NCI-H187 (cell line): ENCODE measurements at regions not wholly inside any gene's neighbourhood (a gene's known extent, or its start where the extent isn't known, plus 50 kb on each side); places are given as distances from the start of the nearest gene placed in this dataset.
A peak's percentile ranks its signal among the peaks of the same experiment; 100 is the strongest.

ENCODE experiments used
- DNase-seq, 2 experiments: peaks; one replicate each; lab custom pipeline; 2025; lab: John Stamatoyannopoulos, UW

DNA sequence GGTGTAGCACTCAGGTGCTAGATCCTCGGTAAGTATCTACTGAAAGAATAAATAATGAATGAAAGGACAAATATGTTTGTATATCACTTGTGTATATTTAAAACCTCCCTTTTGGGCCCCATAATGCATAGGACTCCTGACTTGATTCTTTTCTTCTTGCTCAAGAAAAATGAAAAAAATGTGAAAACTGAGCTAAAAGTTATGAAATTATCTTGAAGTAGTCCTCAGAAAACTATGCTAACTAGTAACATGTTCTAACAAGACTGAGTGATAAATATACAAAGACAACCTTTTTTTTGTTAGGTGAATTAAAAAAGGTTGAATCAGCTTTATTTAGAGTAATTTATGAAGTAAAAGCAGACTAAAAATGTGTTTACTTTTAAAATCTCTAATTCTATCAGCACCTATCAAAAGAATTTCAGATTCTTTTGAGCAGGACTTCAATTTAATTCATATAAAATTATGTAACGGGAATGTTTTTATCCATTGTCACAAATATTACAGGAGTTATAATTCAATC, 247.8 kb upstream of the JAG1 start:
- no peak for DNase-seq

GRCh38 chr20:10922506-10922905, 248.7 kb upstream of the JAG1 start:
- no peak for DNase-seq

GRCh38 chr20:10922941-10923340, 249.1 kb upstream of the JAG1 start:
- peak in 1 of 2 experiments; percentile 23 for DNase-seq

DNA sequence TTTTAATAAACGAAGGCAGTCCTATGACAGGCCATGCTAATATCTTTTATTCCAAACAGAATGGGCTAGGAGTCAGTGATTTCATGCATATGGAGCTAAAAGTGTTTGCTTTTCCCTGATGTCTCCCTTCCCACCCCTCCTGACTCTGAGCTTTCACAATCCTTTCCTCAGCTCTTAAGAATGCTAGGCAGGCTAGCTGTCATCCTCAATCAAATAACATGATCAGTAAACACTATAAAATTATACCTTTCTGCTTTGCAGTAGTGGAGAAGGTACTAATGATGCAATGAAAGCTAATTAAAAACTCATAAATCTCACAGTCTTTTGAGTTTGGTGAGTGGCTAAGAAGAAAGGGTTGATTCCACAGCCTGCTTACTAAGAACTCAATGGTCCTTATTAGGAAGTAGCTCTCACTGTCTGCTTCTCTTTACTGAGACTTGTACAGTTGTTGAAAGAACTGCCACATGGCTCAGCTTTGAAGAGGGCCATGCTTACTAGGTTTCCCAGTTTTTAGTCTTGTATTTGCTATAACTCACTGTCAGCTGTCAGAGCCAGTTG, 250.9 kb upstream of the JAG1 start:
- DNase-seq, result peak; percentile 29 to 33

- DNase-seq, result no peak
These were observed 252.0 kb upstream of the JAG1 start for GRCh38 chr20:10925767-10926166.

- DNase-seq, result peak; percentile 69 to 88
These were observed 253.3 kb upstream of the JAG1 start for GRCh38 chr20:10927011-10927583.

DNA sequence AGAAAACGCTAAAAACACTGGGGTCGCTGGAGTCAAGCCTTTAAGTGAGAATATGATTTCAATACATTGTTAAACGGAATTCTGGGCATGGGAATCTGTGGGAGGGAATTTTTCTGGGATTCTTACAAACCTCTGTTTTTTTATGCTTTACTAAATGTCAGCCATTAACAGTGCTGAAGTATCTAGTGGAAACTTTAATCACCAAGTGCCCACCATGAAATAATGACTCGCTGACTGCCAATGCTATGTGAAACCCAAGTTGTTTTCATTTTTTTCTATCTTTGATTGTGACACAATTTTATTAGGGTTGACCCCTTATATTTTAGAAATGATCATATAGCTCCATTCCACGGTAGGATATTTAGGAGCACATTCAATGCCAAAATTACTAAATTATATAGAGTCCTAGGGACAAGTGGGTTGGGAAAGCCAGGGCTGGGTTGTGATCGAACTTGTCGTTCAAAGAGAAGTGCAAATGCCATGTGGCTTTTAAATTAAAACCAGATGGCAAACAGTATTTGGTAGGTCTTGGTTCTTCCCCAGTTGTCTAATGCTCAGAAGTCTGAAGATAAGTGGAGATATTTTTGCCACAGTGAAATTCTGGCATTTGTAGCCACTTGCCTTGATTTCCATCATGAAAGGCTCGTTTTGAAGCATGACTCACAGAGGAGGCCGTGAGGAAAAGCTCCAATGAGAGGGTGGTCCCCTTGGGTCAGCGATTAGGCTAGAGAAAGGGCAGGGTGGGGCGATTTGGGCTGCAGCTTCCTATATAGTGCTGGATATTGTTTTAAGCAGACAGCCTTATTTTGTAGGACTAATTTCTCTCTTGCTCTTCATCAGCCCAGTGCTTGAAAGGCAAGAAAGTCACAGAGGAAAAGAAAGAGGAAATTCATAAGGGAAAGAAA, 254.4 kb upstream of the JAG1 start:
- no peak for DNase-seq

DNA sequence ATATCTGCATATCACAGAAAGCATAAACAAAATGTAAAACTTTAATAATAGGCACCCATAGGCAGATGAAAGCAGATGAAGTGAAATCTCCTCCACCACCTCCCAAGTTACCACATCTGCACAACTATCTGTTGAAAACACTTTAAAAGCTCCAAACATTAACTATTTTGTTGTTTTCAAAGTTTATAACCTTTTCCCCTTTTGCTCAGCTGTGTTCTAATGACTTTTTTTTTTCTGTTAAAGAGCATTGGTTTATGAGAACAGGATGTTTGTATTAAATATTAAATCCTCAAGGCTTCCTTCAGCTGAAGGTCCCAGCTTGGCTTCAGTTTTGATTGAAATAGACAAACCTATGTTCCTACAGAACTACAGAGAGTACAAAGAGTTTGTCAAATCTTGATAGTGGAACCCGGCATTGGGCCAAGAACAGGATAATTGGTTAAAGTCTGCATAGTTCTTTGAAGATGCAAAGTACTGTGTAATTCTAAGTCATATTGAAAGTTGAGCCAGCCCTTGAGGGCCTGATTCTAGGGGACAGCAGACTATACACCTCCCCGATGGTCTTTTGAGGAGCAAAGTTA, 255.1 kb upstream of the JAG1 start:
- DNase-seq, result no peak

DNA sequence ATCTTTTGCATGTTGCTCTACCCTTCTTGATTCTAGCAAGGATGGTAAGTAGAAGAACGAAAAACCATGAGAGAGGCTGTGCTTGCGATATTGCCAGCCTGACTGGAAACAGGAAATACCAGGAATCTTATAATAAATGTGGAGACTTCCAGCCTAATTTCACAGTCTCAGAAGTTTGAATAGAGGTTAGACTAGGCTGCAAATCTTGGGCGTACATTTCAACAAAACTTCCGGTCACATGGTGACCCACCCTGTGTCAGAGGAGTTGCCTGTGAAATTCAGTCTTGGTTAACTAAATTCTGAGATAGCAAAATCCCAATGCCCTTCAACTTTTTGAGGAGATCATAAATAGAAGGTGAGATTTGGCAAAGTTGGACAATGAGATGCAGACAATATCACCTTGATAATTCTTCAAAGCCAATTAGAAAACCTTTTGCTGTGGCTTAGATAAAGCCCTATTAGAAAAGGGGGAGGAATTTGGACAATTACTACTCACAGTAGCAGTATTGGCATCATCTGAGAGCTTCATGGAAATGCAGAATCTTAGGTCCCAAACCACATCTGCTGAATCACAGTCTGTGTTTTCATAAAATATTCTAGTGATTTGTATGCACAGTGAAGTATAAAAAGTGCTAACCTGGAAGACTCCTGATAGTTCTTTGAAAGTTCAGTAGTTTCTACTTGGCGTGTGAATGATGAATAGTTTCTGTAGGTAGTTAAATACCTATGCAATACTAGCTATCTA, 262.0 kb upstream of the JAG1 start:
- DNase-seq, result no peak

DNA sequence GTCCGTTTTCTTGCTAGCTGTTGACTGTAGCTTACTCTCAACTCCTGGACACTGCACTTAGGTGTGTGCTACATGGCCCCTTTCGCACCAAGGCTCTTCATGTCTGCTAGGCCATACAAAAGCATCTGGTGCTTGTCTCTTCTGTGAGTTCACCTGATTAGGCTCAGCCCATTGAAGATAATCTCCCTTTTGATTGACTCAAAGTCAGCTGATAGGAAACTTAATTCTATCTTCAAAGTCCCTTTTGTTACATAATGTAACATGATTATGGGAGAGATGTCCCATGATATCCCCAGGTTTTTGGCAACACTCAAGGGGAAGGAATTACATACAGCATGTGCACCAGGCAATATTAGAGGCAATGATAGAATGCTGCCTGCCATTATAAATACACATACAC, 263.0 kb upstream of the JAG1 start:
- DNase-seq, result no peak

GRCh38 chr20:10939331-10939941, 265.6 kb upstream of the JAG1 start:
- no peak for DNase-seq

DNA sequence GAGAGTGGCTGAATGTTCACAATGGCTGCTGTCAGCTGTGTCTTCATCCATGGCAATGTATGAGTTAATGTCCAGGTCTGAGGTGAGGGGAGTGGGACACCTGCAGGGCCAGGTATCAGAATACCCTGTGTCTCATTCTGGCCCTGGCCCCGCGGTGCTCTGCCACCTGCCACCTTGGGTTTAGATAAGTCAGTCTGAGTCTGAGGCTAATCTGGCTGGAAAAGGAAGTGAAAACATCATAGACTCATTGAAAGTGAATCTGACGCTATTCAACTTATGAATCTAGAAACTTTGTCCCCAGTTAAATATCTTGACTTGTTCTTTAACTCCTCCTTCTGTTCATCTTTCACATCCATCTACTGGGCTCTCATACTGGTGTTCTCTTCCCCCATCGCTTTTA, 267.1 kb upstream of the JAG1 start:
- no peak for DNase-seq

DNA sequence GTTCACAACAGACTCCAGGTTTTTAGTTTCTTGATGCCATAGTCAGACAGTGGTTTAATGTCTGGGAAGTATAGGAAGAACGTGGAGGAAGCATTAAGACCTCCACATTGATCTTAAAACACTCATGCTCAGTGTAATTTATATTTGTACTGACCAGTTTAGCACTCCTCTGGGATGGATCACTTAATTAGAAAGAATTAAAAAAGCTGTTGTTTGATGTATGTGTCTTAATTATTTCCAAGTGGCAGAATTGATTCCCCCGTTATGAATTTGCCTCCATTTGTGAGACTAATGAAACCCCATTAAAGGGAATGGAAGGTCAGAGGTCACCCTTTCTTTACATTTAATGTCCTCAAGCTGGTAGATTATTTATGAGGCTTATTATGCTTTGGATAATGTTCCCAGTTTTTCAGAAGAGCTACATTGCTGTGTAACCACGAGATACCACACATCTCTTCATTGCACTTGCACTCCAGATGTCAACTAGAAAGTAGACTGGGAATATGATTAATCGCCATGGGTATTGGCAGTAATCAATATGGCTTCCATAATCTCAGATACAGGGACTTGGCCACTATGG, 270.0 kb upstream of the JAG1 start:
- no peak for DNase-seq

DNA sequence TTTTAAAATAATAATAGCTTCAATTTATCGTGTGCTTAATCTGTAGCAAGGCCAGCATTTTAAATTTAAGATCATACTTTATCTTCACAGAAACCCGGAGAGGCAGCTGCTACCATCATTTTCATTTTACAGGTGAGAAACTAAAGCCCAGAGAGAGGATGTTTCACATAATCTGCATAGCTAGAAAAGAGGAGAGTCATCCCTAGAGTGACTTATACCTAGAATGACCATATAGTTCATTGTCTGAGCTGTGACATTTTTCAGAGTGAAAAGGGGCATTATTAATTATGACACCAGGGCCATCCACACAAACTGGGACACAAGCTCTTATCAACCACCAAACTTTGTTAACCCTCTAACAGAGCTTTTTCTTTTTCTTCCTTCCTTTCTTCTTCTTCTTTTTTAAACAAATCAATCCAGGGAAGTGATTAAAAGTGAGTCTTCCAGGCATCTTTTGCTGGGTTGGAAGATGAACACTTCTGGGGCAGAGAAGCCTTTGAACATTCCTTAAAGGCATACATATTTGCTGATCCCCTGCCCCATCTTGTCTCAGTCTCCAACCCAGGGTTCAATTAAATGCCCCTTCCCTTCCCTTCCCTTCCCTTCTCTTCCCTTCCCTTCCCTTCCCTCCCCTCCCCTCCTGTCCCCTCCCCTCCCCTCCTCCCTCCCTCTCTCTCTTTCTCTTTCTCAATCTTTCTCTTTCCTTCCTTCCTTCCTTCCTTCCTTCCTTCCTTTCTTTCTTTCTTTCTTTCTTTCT, 272.5 kb upstream of the JAG1 start:
- DNase-seq, result no peak

GRCh38 chr20:10947726-10948125, 273.9 kb upstream of the JAG1 start:
- DNase-seq, result no peak

DNA sequence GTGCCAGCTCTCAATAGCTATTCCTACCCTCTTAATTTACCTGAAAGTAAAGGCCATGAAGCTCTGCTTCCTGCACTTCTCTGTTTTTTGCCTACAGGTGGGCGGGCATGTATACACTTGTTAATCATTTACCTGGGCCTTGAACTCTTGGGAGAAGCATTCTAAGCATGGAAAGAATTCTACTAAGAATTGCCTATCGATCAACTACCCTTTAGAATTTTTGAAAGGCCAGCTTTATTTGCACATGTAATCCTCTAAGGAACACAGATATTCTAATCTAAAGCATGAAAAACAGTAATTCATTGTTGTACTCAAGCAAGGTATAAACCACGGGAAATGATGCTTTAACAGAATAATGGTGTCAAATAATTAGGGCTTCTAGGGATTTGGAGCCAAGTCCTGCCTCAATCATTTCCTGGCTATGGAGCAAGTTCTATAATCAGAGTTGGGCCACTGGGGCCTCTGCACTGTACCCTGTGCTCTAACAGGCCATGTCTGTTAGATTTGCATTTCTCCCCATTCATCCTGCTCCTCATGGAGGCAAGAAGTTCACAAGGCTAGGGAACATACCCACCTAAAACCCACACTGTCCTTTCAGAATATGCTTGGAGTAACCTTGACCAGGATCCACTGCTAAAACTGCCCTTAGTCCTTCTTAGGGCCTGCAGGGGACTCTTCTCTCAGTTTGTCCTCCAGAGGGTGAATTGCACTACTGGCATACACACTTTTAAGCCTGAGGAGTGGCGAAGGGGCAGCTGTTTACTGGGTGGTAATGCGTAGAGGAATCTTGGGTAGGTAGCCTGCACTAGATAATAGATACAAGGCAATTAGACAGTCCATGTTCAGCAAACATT, 276.4 kb upstream of the JAG1 start:
- DNase-seq, result no peak

DNA sequence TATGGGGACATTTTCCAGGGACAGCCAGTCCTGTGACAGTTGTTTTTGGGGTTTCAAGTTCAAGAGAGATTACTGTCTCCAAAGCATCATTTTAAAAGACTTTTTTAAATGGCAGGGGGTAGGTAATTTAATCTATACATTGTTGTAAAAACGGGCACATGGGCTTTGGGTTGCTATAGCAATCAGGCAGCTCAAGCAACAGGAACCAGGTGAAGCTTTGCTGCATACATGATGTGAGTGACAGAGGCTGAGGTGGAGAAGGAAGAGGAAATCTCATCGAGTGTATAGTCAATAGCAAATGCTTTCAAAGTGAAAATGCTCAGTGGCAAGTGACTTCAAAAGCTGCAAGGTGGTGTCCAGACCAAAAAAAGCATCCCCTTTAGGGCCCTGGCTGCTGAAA, 277.4 kb upstream of the JAG1 start:
- DNase-seq, result no peak

DNA sequence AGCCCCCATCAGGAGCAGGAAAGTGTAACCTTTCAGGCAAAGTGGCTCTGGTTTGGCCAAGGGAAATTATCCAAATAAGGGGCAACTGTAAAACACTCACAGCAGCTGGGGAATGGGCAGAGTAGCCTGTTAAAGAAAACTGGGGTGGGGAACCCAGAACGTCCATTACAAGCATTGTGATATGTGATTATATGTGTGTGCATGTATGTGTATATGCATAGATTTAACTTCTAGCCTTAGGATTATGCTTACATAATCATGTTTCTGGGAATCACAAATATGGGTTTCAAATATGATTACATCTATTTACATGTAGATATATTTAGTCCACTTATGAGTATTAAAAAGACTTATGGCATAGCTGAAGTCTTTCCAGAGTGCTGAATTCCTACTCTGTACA, 278.1 kb upstream of the JAG1 start:
- no peak for DNase-seq

GRCh38 chr20:10953437-10953836, 279.6 kb upstream of the JAG1 start:
- DNase-seq, result no peak
